ENCODE measurements at regions not wholly inside any gene's neighbourhood (a gene's known extent, or its start where the extent isn't known, plus 50 kb on each side); places are given as distances from the start of the nearest gene placed in this dataset.

DNA sequence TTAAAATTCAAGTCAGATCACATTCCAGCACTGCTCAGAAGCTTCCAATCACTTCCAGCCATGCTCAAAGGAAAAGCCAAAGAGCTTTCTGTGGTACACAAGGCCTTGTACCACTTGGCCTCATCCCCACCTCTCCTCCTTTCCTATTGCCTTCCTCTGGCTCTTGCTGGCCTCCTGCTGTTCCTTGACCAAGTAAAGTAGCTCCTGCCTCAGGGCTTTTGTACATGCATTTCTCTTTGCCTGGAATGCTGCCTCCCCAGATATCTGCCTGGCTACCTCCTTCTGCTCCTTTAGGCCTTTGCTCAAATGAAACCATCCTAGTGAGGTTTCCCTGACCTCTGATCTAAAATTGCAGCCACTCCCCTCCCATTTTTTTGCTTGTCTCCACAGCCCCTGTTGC, 51.2 kb upstream of the TCL1B start:
- no peak for DNase-seq (ENCODE audit: low spot score)
- peaks cover 18% of the 10 kb centered on the region for H3K9me3 Mint-ChIP-seq
- peaks cover 1% of the 10 kb centered on the region for H3K27me3 Mint-ChIP-seq (ENCODE audit: insufficient read depth)
- H3K27ac Mint-ChIP-seq = no peak overlapping the region
- H3K36me3 Mint-ChIP-seq (ENCODE audit: low read depth) = no peaks in the 10 kb centered on the region
- H3K4me1 Mint-ChIP-seq (ENCODE audit: low read depth) = no peaks in the 10 kb centered on the region
- H3K4me3 Mint-ChIP-seq = no peak overlapping the region
- intact Hi-C loops (cut with micrococcal nuclease) = no loop called here
